Endothelial cell of umbilical vein (primary cell): ENCODE measurements at regions not wholly inside any gene's neighbourhood (a gene's known extent, or its start where the extent isn't known, plus 50 kb on each side); places are given as distances from the start of the nearest gene placed in this dataset.

Experiments used
- BruUV-seq: library from RNA; stranded (reverse); fragments of 400-500 nt; replicated peaks from 2 replicates; lab custom pipeline; 2021; lab: Mats Ljungman, UMichigan
- CTCF ChIA-PET: fragments of 300-600, 350-600 bp; sonication (Branson Sonifier 250); formaldehyde crosslinking; loops from one replicate; lab custom pipeline; 2021; ENCODE audit warnings: antibody characterized with exemption, inconsistent platforms; lab: Charles Lee
- POLR2A ChIA-PET: fragments of 300-600, 350-600 bp; sonication (Branson Sonifier 250); formaldehyde crosslinking; loops from one replicate; lab custom pipeline; 2021; ENCODE audit warnings: antibody characterized with exemption, inconsistent platforms; lab: Charles Lee
- DNase-seq: peaks from one replicate; pipeline ENCODE4 v3.0.0-alpha.2; 2011; ENCODE audit warnings: low read depth, low spot score
- FAIRE-seq: peaks from 2 replicates; lab custom pipeline; 2011; peaks lifted over from hg19 to GRCh38; lab: Jason Lieb, UNC
- H2AFZ ChIP-seq: 2 replicates; pipeline ENCODE4 v1.6.0; 2012; ENCODE audit warnings: low read depth, low read length, control low read depth, inconsistent platforms
- H3K27ac ChIP-seq: 2 replicates; pipeline ENCODE4 v1.5.1; 2011; ENCODE audit warnings: low read depth, mild to moderate bottlenecking, control low read depth, low read length, moderate library complexity; ENCODE audit not compliant: insufficient read depth
- H3K27me3 ChIP-seq, 2 experiments: 2 replicates each; pipeline versions ENCODE4 v1.6.0 to v1.6.1; 2011; ENCODE audit warnings: low read length in 2 of 2, mixed read lengths in 1 of 2; ENCODE audit not compliant: control insufficient read depth in 2 of 2, insufficient read depth in 2 of 2
- H3K36me3 ChIP-seq, 2 experiments: 2 replicates in 1 of 2; 3 replicates in 1 of 2; pipeline ENCODE4 v1.5.1; 2011; ENCODE audit warnings: low read length in 2 of 2, mild to moderate bottlenecking in 1 of 2, moderate library complexity in 1 of 2; ENCODE audit not compliant: control insufficient read depth in 2 of 2, insufficient read depth in 2 of 2; ENCODE audit errors: extremely low read depth in 1 of 2
- H3K4me1 ChIP-seq: 3 replicates; pipeline ENCODE4 v1.5.1; 2011; ENCODE audit warnings: mild to moderate bottlenecking, low read length; ENCODE audit not compliant: control insufficient read depth, insufficient read depth; ENCODE audit errors: extremely low read depth
- H3K4me2 ChIP-seq: 2 replicates; pipeline ENCODE4 v1.6.1; 2011; ENCODE audit warnings: low read length, control low read depth, mixed read lengths; ENCODE audit not compliant: insufficient read depth
- H3K4me3 ChIP-seq, 3 experiments: fragments of 200-600 bp in 1 of 3; sonication (generic), shearing (Covaris generic) in 1 of 3; replicated peaks in 1 of 3; 2 replicates each; pipeline ENCODE4 v1.5.1; 2011 to 2016; ENCODE audit warnings: control low read depth in 3 of 3, low read length in 3 of 3, mild to moderate bottlenecking in 2 of 3, inconsistent platforms in 1 of 3, low read depth in 1 of 3, moderate library complexity in 1 of 3; ENCODE audit not compliant: insufficient read depth in 1 of 3
- H3K79me2 ChIP-seq: 2 replicates; pipeline ENCODE4 v1.6.0; 2012; ENCODE audit warnings: low read length, inconsistent platforms; ENCODE audit not compliant: control insufficient read depth, insufficient read depth
- H3K9ac ChIP-seq: replicated peaks from 2 replicates; pipeline ENCODE3; 2011; ENCODE audit warnings: low read length, control low read depth; ENCODE audit not compliant: insufficient read depth; ENCODE audit errors: extremely low read depth
- H3K9me1 ChIP-seq: replicated peaks from 3 replicates; pipeline ENCODE4 v1.6.0; 2011; ENCODE audit warnings: mild to moderate bottlenecking, low read length; ENCODE audit not compliant: control insufficient read depth, insufficient read depth; ENCODE audit errors: extremely low read depth
- H3K9me3 ChIP-seq: replicated peaks from 2 replicates; pipeline ENCODE4 v1.5.1; 2012; ENCODE audit warnings: low read length, inconsistent platforms; ENCODE audit not compliant: control insufficient read depth, insufficient read depth
- H4K20me1 ChIP-seq: replicated peaks from 2 replicates; pipeline ENCODE3; 2011; ENCODE audit warnings: mild to moderate bottlenecking, low read length; ENCODE audit not compliant: control insufficient read depth, insufficient read depth; ENCODE audit errors: extremely low read depth
- CTCF ChIP-seq, 2 donors: IDR thresholded peaks; 1 replicate in 1 of 2; 2 replicates in 1 of 2; pipeline ENCODE4 v1.5.1; 2011; ENCODE audit warnings: low read length in 2 of 2, mild to moderate bottlenecking in 2 of 2, moderate library complexity in 2 of 2, control low read depth in 1 of 2, inconsistent platforms in 1 of 2, low read depth in 1 of 2; ENCODE audit not compliant: insufficient read depth in 1 of 2; ENCODE audit errors: extremely low read depth in 1 of 2
- EZH2 ChIP-seq: IDR thresholded peaks from 2 replicates; pipeline ENCODE4 v1.6.1; 2012; ENCODE audit warnings: borderline replicate concordance, low read depth, mild to moderate bottlenecking, moderate library complexity, low read length, inconsistent platforms; ENCODE audit not compliant: severe bottlenecking
- FOS ChIP-seq: IDR thresholded peaks from 2 replicates; pipeline ENCODE4 v1.6.1; 2011; ENCODE audit warnings: mild to moderate bottlenecking, low read length, moderate library complexity, borderline replicate concordance; ENCODE audit not compliant: insufficient read depth
- GATA2 ChIP-seq: IDR thresholded peaks from 2 replicates; pipeline ENCODE4 v1.7.0; 2011; ENCODE audit warnings: low read depth, mild to moderate bottlenecking, moderate library complexity, mixed read lengths, low read length; ENCODE audit not compliant: insufficient read length, insufficient read depth
- JUN ChIP-seq: IDR thresholded peaks from 2 replicates; pipeline ENCODE4 v1.6.1; 2011; ENCODE audit warnings: borderline replicate concordance, low read depth; ENCODE audit not compliant: insufficient read length, insufficient read depth
- MAX ChIP-seq: IDR thresholded peaks from 2 replicates; pipeline ENCODE4 v1.6.1; 2011; ENCODE audit not compliant: insufficient read depth, insufficient read length
- MYC ChIP-seq: IDR thresholded peaks from one replicate; pipeline ENCODE4 v1.6.1; 2011; ENCODE audit warnings: mild to moderate bottlenecking, low read depth, low read length
- POLR2A ChIP-seq: IDR thresholded peaks from 2 replicates; pipeline ENCODE4 v1.6.1; 2012; ENCODE audit warnings: low read depth, mild to moderate bottlenecking, control low read depth, low read length
- POLR2AphosphoS5 ChIP-seq: IDR thresholded peaks from 2 replicates; pipeline ENCODE4 v1.6.1; 2012; ENCODE audit warnings: low read depth, mild to moderate bottlenecking, control low read depth, low read length, moderate library complexity; ENCODE audit not compliant: insufficient read depth
- dilution Hi-C: fragments of 300-500 bp; cut with MboI; formaldehyde crosslinking; loops from one replicate; pipeline ENCODE4 v1.15.0; 2019; ENCODE audit warnings: low sequenced_read_pairs; ENCODE audit not compliant: extremely low pct_ligation_motif_present
- intact Hi-C: fragments of 100-400 bp; cut with micrococcal nuclease; formaldehyde crosslinking; loops from one replicate; pipeline ENCODE4 v1.10.0; 2022

DNA sequence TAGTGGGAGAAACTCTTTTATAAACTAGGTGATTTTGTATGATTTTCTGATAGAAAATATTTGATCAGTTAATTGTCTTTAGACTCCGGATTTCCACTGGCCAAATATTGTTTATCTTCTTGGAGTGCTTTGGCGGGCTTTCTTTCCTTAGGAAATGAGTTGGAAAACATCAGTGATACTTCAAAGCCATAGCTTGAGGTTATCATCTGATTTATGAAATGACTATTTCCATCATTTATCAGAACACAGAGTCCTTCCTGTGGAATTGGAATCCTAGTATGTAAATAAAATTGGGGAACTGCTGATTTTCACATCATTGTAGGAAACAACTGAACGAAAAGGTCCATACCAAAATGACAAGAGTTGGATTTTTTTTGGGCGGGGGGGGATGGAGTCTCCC lies 186.0 kb upstream of the DCN start:
- ChIA-PET CTCF (interaction anchor here (0.7 to 1.9 kb wide), 4 partner anchors 13 to 1280 kb away, joined by 3 to 8 read pairs (median 4); no protein-coding TSS in a partner anchor), POLR2A (no interaction called here)
- Histone ChIP-seq H3K9ac (no peak overlapping the region), H4K20me1 (no peaks in the 10 kb centered on the region), H3K79me2 (no peaks in the 10 kb centered on the region), H3K4me3 (no peak overlapping the region), H3K27ac (no peak overlapping the region), H3K9me1 (no peaks in the 10 kb centered on the region), H3K36me3 (no peaks in the 10 kb centered on the region), H3K9me3 (no peaks in the 10 kb centered on the region), H2AFZ (no peak overlapping the region), H3K4me2 (peak overlapping the region; percentile 57), H3K27me3 (no peaks in the 10 kb centered on the region), H3K4me1 (peaks cover 15% of the 10 kb centered on the region)
- dilution Hi-C loops, result no loop called here
- intact Hi-C loops, result no loop called here
- FAIRE-seq, result peak; percentile 8
- peak; percentile 68 for TF ChIP-seq GATA2
- no peak for TF ChIP-seq MYC
- no peak for TF ChIP-seq JUN
- no peak for TF ChIP-seq EZH2
- peak; percentile 38 for TF ChIP-seq POLR2AphosphoS5
- no peak for TF ChIP-seq POLR2A
- no peak for TF ChIP-seq MAX
- TF ChIP-seq CTCF (IDR thresholded peaks at IDR 0.05; ENCODE audit: extremely low read depth in 1 of 2, insufficient read depth in 1 of 2, low read depth in 1 of 2, low read length in 2 of 2), result no peak
- TF ChIP-seq FOS, result peak; percentile 35
- no peak for DNase-seq
- no TSS peak for BruUV-seq
